Natural killer cell (primary cell): ENCODE measurements at regions not wholly inside any gene's neighbourhood (a gene's known extent, or its start where the extent isn't known, plus 50 kb on each side); places are given as distances from the start of the nearest gene placed in this dataset.

Experiments
- ATAC-seq, 3 donors: fragments of 150-1000 bp in 2 of 3; fragments of 200-7000 bp in 1 of 3; cut with Tn5 transposase; 1 replicate in 1 of 3; 2 replicates in 2 of 3; pipeline ENCODE4 v1.10.0; 2021; ENCODE audit warnings: mild to moderate bottlenecking in 2 of 3, moderate library complexity in 2 of 3
- DNase-seq, 2 donors: peaks; one replicate each; pipeline versions ENCODE4 v3.0.0 to v3.0.0-alpha.2; 2013 to 2021; ENCODE audit warnings: mixed read lengths in 1 of 2
- H3K27ac ChIP-seq: one replicate; pipeline ENCODE4 v1.5.1; 2013; ENCODE audit warnings: mild to moderate bottlenecking, low read length
- H3K27me3 ChIP-seq: one replicate; pipeline ENCODE4 v1.6.1; 2013; ENCODE audit warnings: low read length; ENCODE audit not compliant: control insufficient read depth, insufficient read depth
- H3K36me3 ChIP-seq: one replicate; pipeline ENCODE4 v1.6.1; 2013; ENCODE audit warnings: low read length; ENCODE audit not compliant: control insufficient read depth, insufficient read depth
- H3K4me1 ChIP-seq: one replicate; pipeline ENCODE4 v1.6.1; 2013; ENCODE audit warnings: low read length; ENCODE audit not compliant: control insufficient read depth, insufficient read depth
- H3K4me3 ChIP-seq: one replicate; pipeline ENCODE4 v1.5.1; 2013; ENCODE audit warnings: low read length
- H3K9me3 ChIP-seq: one replicate; pipeline ENCODE4 v1.6.1; 2013; ENCODE audit warnings: low read length; ENCODE audit not compliant: control insufficient read depth, insufficient read depth
- H3K27ac Mint-ChIP-seq, 2 donors: one replicate each; pipeline ENCODE4 v1.8.0; 2022; ENCODE audit warnings: mild to moderate bottlenecking in 2 of 2, mixed read lengths in 2 of 2, moderate library complexity in 1 of 2
- H3K27me3 Mint-ChIP-seq, 2 donors: one replicate each; pipeline ENCODE4 v1.8.0; 2022; ENCODE audit warnings: low read depth in 2 of 2, mixed read lengths in 2 of 2
- H3K36me3 Mint-ChIP-seq: one replicate; pipeline ENCODE4 v1.8.0; 2022; ENCODE audit warnings: mixed read lengths
- H3K4me1 Mint-ChIP-seq, 2 donors: one replicate each; pipeline ENCODE4 v1.8.0; 2022; ENCODE audit warnings: mixed read lengths in 2 of 2
- H3K4me3 Mint-ChIP-seq: one replicate; pipeline ENCODE4 v1.8.0; 2022; ENCODE audit warnings: mild to moderate bottlenecking, moderate library complexity, mixed read lengths
- H3K9me3 Mint-ChIP-seq, 2 donors: one replicate each; pipeline ENCODE4 v1.8.0; 2022; ENCODE audit warnings: mixed read lengths in 2 of 2
- WGBS: methylation state at CpG from one replicate; pipeline ENCODE4 v1.1.7; 2013; ENCODE audit warnings: missing lambda C conversion rate; ENCODE audit not compliant: insufficient coverage; 5-methylcytosine and 5-hydroxymethylcytosine counted together
- intact Hi-C: fragments of 100-400 bp; cut with micrococcal nuclease; formaldehyde crosslinking; loops from one replicate; pipeline ENCODE4 v1.14.2; 2022
- TF ChIP-seq, protein P1 (sequence below): fragments of 200-600 bp; IDR thresholded peaks from one replicate; pipeline ENCODE4 v1.8.0; 2022; ENCODE audit warnings: antibody characterized with exemption

DNA sequence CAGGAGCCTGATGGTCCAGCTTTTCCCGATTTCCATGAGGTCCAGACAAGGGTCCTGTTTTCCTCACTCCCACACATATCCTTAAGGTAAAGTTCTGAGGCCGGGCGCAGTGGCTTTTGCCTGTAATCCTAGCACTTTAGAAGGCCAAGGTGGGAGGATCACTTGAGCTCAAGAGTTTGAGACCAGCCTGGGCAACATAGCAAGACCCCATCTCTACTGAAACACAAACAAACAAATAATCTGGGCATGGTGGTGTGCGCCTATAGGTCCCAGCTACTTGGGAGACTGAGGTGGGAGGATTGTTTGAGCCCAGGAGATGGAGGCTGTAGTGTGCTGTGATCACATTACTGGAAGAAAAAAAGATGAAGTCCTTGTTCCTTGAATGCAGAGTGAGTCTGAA is 53.2 kb upstream of the IYD start:
- TF ChIP-seq, protein P1, sequence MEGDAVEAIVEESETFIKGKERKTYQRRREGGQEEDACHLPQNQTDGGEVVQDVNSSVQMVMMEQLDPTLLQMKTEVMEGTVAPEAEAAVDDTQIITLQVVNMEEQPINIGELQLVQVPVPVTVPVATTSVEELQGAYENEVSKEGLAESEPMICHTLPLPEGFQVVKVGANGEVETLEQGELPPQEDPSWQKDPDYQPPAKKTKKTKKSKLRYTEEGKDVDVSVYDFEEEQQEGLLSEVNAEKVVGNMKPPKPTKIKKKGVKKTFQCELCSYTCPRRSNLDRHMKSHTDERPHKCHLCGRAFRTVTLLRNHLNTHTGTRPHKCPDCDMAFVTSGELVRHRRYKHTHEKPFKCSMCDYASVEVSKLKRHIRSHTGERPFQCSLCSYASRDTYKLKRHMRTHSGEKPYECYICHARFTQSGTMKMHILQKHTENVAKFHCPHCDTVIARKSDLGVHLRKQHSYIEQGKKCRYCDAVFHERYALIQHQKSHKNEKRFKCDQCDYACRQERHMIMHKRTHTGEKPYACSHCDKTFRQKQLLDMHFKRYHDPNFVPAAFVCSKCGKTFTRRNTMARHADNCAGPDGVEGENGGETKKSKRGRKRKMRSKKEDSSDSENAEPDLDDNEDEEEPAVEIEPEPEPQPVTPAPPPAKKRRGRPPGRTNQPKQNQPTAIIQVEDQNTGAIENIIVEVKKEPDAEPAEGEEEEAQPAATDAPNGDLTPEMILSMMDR: no peak
- H3K27ac Mint-ChIP-seq: no peak overlapping the region
- no peak overlapping the region for H3K4me3 ChIP-seq
- no peak overlapping the region for H3K4me3 Mint-ChIP-seq
- ATAC-seq (no peak), DNase-seq (no peak)
- intact Hi-C loops: no loop called here
- H3K4me1 ChIP-seq: peaks cover 24% of the 10 kb centered on the region
- H3K27me3 ChIP-seq: peaks cover 15% of the 10 kb centered on the region
- H3K27me3 Mint-ChIP-seq: peaks cover 0 to 10% of the 10 kb centered on the region in 2 donors
- peaks cover 16 to 17% of the 10 kb centered on the region in 2 donors for H3K4me1 Mint-ChIP-seq
- no peaks in the 10 kb centered on the region for H3K36me3 Mint-ChIP-seq
- WGBS: 94% methylated on average over 4 of the region's 4 CpGs
- H3K9me3 Mint-ChIP-seq: no peaks in the 10 kb centered on the region
- no peaks in the 10 kb centered on the region for H3K36me3 ChIP-seq
- H3K27ac ChIP-seq: no peak overlapping the region
- peaks cover 13% of the 10 kb centered on the region for H3K9me3 ChIP-seq

DNA sequence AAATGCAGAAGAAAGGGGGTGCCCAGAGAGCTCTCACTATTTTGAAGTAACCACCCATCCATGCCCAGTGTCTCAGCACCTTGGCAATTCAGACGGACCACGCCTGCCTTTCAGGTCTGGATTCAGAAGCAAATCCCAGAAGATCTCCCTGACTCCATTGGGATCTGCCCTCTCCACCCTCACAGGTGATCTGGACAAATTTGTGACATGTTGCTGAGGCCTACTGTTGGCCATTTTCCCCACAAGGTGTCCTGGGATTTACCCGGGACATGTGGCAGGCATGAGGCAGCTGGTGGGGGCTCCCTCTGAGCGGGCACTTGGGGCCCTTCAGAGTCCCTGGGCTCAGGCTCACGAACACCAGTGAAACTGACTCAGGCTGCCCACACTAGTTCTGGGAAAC is 51.9 kb upstream of the IYD start:
- Mint-ChIP-seq H3K9me3 (no peaks in the 10 kb centered on the region), H3K4me3 (no peak overlapping the region), H3K36me3 (no peaks in the 10 kb centered on the region), H3K27ac (no peak overlapping the region), H3K27me3 (peaks cover 0 to 10% of the 10 kb centered on the region in 2 donors), H3K4me1 (peaks cover 3 to 4% of the 10 kb centered on the region in 2 donors)
- DNase-seq (no peak), ATAC-seq (no peak)
- Histone ChIP-seq H3K27ac (no peak overlapping the region), H3K36me3 (no peaks in the 10 kb centered on the region), H3K27me3 (peaks cover 15% of the 10 kb centered on the region), H3K4me3 (no peak overlapping the region), H3K4me1 (peaks cover 11% of the 10 kb centered on the region), H3K9me3 (peaks cover 13% of the 10 kb centered on the region)
- intact Hi-C loops: no loop called here
- TF ChIP-seq, protein P1: no peak
- 87% methylated on average over 5 of the region's 5 CpGs for WGBS
